K562 (cell line): ENCODE measurements at regions not wholly inside any gene's neighbourhood (a gene's known extent, or its start where the extent isn't known, plus 50 kb on each side); places are given as distances from the start of the nearest gene placed in this dataset.

Experiments
- ATAC-seq: fragments of 200-7000 bp; cut with Tn5 transposase; 3 replicates; pipeline ENCODE4 v1.9.1; 2020; ENCODE audit warnings: moderate library complexity
- BruUV-seq: library from RNA; stranded (reverse); fragments of 400-500 nt; replicated peaks from 2 replicates; lab custom pipeline; 2021; lab: Mats Ljungman, UMichigan
- CTCF ChIA-PET: fragments of 300-600 bp; formaldehyde crosslinking; extraction: SDS; loops from one replicate; lab custom pipeline; 2021; ENCODE audit warnings: low intra/inter-chr PET ratio; lab: Yijun Ruan, JAX
- POLR2A ChIA-PET: fragments of 300-600, 350-650 bp; sonication (Branson Sonifier 250); formaldehyde crosslinking; extraction: SDS; loops from one replicate; lab custom pipeline; 2021; ENCODE audit warnings: antibody characterized with exemption, inconsistent platforms; lab: Yijun Ruan, JAX
- DNase-seq, 4 experiments: peaks; one replicate each; pipeline versions ENCODE4 v3.0.0 to v3.0.0-alpha.2; 2011 to 2018; ENCODE audit warnings: low spot score in 3 of 4, mixed read lengths in 3 of 4; ENCODE audit errors: extremely low read depth in 1 of 4
- FAIRE-seq: peaks from 2 replicates; lab custom pipeline; 2011; peaks lifted over from hg19 to GRCh38; lab: Jason Lieb, UNC
- H2AFZ ChIP-seq: 2 replicates; pipeline ENCODE4 v1.6.0; 2011; ENCODE audit warnings: low read depth, low read length, control low read depth, inconsistent platforms
- H3K27ac ChIP-seq: fragments of 200-600 bp; 3 replicates; pipeline ENCODE4 v1.8.0; 2011; ENCODE audit warnings: low read depth, mild to moderate bottlenecking, control low read depth, inconsistent platforms, low read length, moderate library complexity, mixed read lengths; ENCODE audit errors: extremely low read depth
- H3K27me3 ChIP-seq, 2 experiments: fragments of 300-600 bp in 1 of 2; 2 replicates in 1 of 2; 3 replicates in 1 of 2; pipeline versions ENCODE4 v1.6.0 to v1.8.0; 2011; ENCODE audit warnings: inconsistent platforms in 2 of 2, low read length in 2 of 2, mild to moderate bottlenecking in 1 of 2, mixed read lengths in 1 of 2, moderate library complexity in 1 of 2; ENCODE audit not compliant: control insufficient read depth in 2 of 2, insufficient read depth in 2 of 2
- H3K36me3 ChIP-seq: fragments of 300-600 bp; 3 replicates; pipeline ENCODE4 v1.8.0; 2011; ENCODE audit warnings: mild to moderate bottlenecking, low read length, inconsistent platforms; ENCODE audit not compliant: control insufficient read depth, insufficient read depth
- H3K4me1 ChIP-seq, 2 experiments: fragments of 200-600 bp in 1 of 2; replicated peaks in 1 of 2; 2 replicates in 1 of 2; 3 replicates in 1 of 2; pipeline versions ENCODE4 v1.5.1 to v1.8.0; 2011; ENCODE audit warnings: inconsistent platforms in 2 of 2, low read length in 2 of 2, mild to moderate bottlenecking in 1 of 2, mixed read lengths in 1 of 2, moderate library complexity in 1 of 2; ENCODE audit not compliant: control insufficient read depth in 2 of 2, insufficient read depth in 2 of 2
- H3K4me2 ChIP-seq: 2 replicates; pipeline ENCODE4 v1.6.1; 2011; ENCODE audit warnings: low read length, control low read depth, inconsistent platforms, mixed read lengths; ENCODE audit not compliant: insufficient read depth
- H3K4me3 ChIP-seq: fragments of 200-600 bp; sonication (generic), shearing (Covaris generic); 2 replicates; pipeline ENCODE4 v1.5.1; 2016; ENCODE audit warnings: control low read depth, inconsistent platforms
- H3K79me2 ChIP-seq: fragments of 200-600 bp; 3 replicates; pipeline ENCODE4 v1.8.0; 2011; ENCODE audit warnings: low read length, inconsistent platforms; ENCODE audit not compliant: control insufficient read depth, insufficient read depth
- H3K9ac ChIP-seq, 2 experiments: 2 replicates each; pipeline versions ENCODE4 v1.6.0 to v1.6.1; 2011; ENCODE audit warnings: low read depth in 2 of 2, low read length in 2 of 2, control low read depth in 1 of 2, inconsistent platforms in 1 of 2, mild to moderate bottlenecking in 1 of 2, mixed read lengths in 1 of 2; ENCODE audit not compliant: insufficient read depth in 1 of 2
- H3K9me1 ChIP-seq: one replicate; pipeline ENCODE4 v1.6.0; 2011; ENCODE audit warnings: inconsistent platforms, mild to moderate bottlenecking, low read length, moderate library complexity; ENCODE audit not compliant: control insufficient read depth, insufficient read depth
- H3K9me3 ChIP-seq: replicated peaks from 2 replicates; pipeline ENCODE4 v1.5.1; 2011; ENCODE audit warnings: low read depth, low read length, inconsistent platforms; ENCODE audit not compliant: control insufficient read depth, insufficient read depth
- H4K20me1 ChIP-seq: replicated peaks from 2 replicates; pipeline ENCODE4 v1.6.1; 2011; ENCODE audit warnings: low read length, inconsistent platforms, mixed read lengths; ENCODE audit not compliant: control insufficient read depth, insufficient read depth
- BRD9 ChIP-seq: fragments of 450-650 bp; IDR thresholded peaks from 2 replicates; pipeline ENCODE4 v1.6.1; 2018; ENCODE audit warnings: low read depth; ENCODE audit not compliant: partially characterized antibody
- CBX1 ChIP-seq: sonication (generic); IDR thresholded peaks from 2 replicates; pipeline ENCODE4 v1.6.1; 2016; ENCODE audit warnings: antibody characterized with exemption, low read depth, mild to moderate bottlenecking
- CBX5 ChIP-seq: IDR thresholded peaks from 2 replicates; pipeline ENCODE4 v1.6.1; 2014; ENCODE audit warnings: low read depth, borderline replicate concordance
- ELF1 ChIP-seq: fragments of 200-800 bp; sonication (Bioruptor generic); IDR thresholded peaks from 2 replicates; pipeline ENCODE4 v1.6.1; 2016; ENCODE audit warnings: missing genetic modification characterization, missing compliant biosample characterization
- ESRRB ChIP-seq: fragments of 250-450 bp; sonication (Bioruptor Pico); IDR thresholded peaks from 2 replicates; pipeline ENCODE4 v1.5.0; 2020; ENCODE audit warnings: mild to moderate bottlenecking, moderate library complexity, borderline replicate concordance
- ETV5 ChIP-seq: sonication (generic); formaldehyde crosslinking; IDR thresholded peaks from 2 replicates; pipeline ENCODE4 v1.4.0; 2020; ENCODE audit warnings: low read depth, mild to moderate bottlenecking, missing genetic modification reagents
- FIP1L1 ChIP-seq: fragments of 200-400 bp; formaldehyde crosslinking; IDR thresholded peaks from 2 replicates; pipeline ENCODE4 v1.6.1; 2018; ENCODE audit warnings: mild to moderate bottlenecking, low read depth, low read length; ENCODE audit not compliant: poor library complexity, severe bottlenecking
- HCFC1 ChIP-seq: IDR thresholded peaks from 2 replicates; pipeline ENCODE4 v1.6.1; 2012; ENCODE audit warnings: low read depth, low read length, improper control_type of control experiment
- NUFIP1 ChIP-seq: fragments of 450-650 bp; IDR thresholded peaks from 2 replicates; pipeline ENCODE4 v1.6.1; 2018; ENCODE audit not compliant: partially characterized antibody
- PHF21A ChIP-seq: fragments of 450-650 bp; IDR thresholded peaks from 2 replicates; pipeline ENCODE4 v1.6.1; 2017; ENCODE audit warnings: low read depth, borderline replicate concordance
- STAT6 ChIP-seq: sonication (generic); formaldehyde crosslinking; IDR thresholded peaks from 2 replicates; pipeline ENCODE4 v1.8.1; 2023; ENCODE audit warnings: mild to moderate bottlenecking, missing genetic modification reagents
- USF1 ChIP-seq: sonication (generic); formaldehyde crosslinking; IDR thresholded peaks from 2 replicates; pipeline ENCODE4 v1.9.0; 2022; ENCODE audit warnings: mild to moderate bottlenecking, missing genetic modification reagents
- ZNF57 ChIP-seq: fragments of 450-650 bp; formaldehyde crosslinking; IDR thresholded peaks from 2 replicates; pipeline ENCODE4 v1.4.0; 2020; ENCODE audit warnings: mild to moderate bottlenecking, moderate library complexity
- ZNF695 ChIP-seq: fragments of 450-650 bp; formaldehyde crosslinking; IDR thresholded peaks from 2 replicates; pipeline ENCODE4 v1.4.0; 2020; ENCODE audit warnings: mild to moderate bottlenecking, moderate library complexity
- ZNF778 ChIP-seq: fragments of 450-650 bp; formaldehyde crosslinking; IDR thresholded peaks from 2 replicates; pipeline ENCODE4 v1.4.0; 2020; ENCODE audit warnings: mild to moderate bottlenecking, moderate library complexity
- WGBS: fragments of 100-300 bp; shearing (Covaris generic); methylation state at CpG from one replicate; pipeline ENCODE4 v1.1.6; 2016; ENCODE audit warnings: low coverage, mixed read lengths; ENCODE audit not compliant: insufficient coverage; ENCODE audit errors: missing lambda C conversion rate; 5-methylcytosine and 5-hydroxymethylcytosine counted together
- in situ Hi-C: fragments of 300-500 bp; cut with MboI; formaldehyde crosslinking; loops from 4 replicates; pipeline ENCODE4 v1.15.0; 2018; ENCODE audit warnings: inconsistent platforms, mixed read lengths
- intact Hi-C: fragments of 100-400 bp; cut with micrococcal nuclease; formaldehyde crosslinking; loops from 2 replicates; pipeline ENCODE4 v1.14.2; 2022

GRCh38 chr12:23028158-23028802 lies 403.3 kb downstream of the ETNK1 start:
- H3K27ac ChIP-seq: no peak overlapping the region
- in situ Hi-C loops (no loop called here), intact Hi-C loops (no loop called here)
- no peak overlapping the region for H3K9ac ChIP-seq
- no peaks in the 10 kb centered on the region for H3K9me1 ChIP-seq
- no peaks in the 10 kb centered on the region for H3K4me1 ChIP-seq
- no peak overlapping the region for H3K4me2 ChIP-seq
- BruUV-seq: no TSS peak
- DNase-seq (no peak), ATAC-seq (no peak), FAIRE-seq (no peak)
- POLR2A ChIA-PET: no interaction called here
- WGBS: 5% methylated on average over 4 of the region's 4 CpGs
- no peaks in the 10 kb centered on the region for H3K79me2 ChIP-seq
- H3K36me3 ChIP-seq: no peaks in the 10 kb centered on the region
- no peaks in the 10 kb centered on the region for H3K9me3 ChIP-seq
- no peak overlapping the region for H3K4me3 ChIP-seq
- no peaks in the 10 kb centered on the region for H3K27me3 ChIP-seq
- TF ChIP-seq ZNF57 (no peak), ZNF778 (CRISPR knock-in tag) (no peak), PHF21A (no peak), ELF1 (tag) (no peak), CBX1 (no peak)
- CTCF ChIA-PET: no interaction called here
- H2AFZ ChIP-seq: no peak overlapping the region
- no peaks in the 10 kb centered on the region for H4K20me1 ChIP-seq

GRCh38 chr12:23029185-23029584 lies 404.2 kb downstream of the ETNK1 start:
- Histone ChIP-seq H3K4me2 (no peak overlapping the region), H3K27ac (no peak overlapping the region), H4K20me1 (no peaks in the 10 kb centered on the region), H3K9me3 (no peaks in the 10 kb centered on the region), H3K4me1 (no peaks in the 10 kb centered on the region), H3K4me3 (no peak overlapping the region), H3K36me3 (no peaks in the 10 kb centered on the region), H3K79me2 (no peaks in the 10 kb centered on the region), H2AFZ (no peak overlapping the region), H3K27me3 (no peaks in the 10 kb centered on the region), H3K9ac (no peak overlapping the region), H3K9me1 (no peaks in the 10 kb centered on the region)
- ATAC-seq (no peak), FAIRE-seq (no peak), DNase-seq (no peak)
- 18% methylated on average over 3 of the region's 3 CpGs for WGBS
- ChIA-PET POLR2A (no interaction called here), CTCF (no interaction called here)
- in situ Hi-C loops (no loop called here), intact Hi-C loops (no loop called here)
- no TSS peak for BruUV-seq
- no peak for TF ChIP-seq CBX5
- no peak for TF ChIP-seq USF1 (CRISPR knock-in tag)
- no peak for TF ChIP-seq ETV5
- no peak for TF ChIP-seq BRD9
- TF ChIP-seq NUFIP1: no peak
- TF ChIP-seq ZNF695: no peak
- no peak for TF ChIP-seq FIP1L1
- TF ChIP-seq STAT6 (CRISPR knock-in tag): no peak
- no peak for TF ChIP-seq ESRRB (CRISPR knock-in tag)
- no peak for TF ChIP-seq HCFC1
